T-helper 22 cell (primary cell): ENCODE measurements at regions not wholly inside any gene's neighbourhood (a gene's known extent, or its start where the extent isn't known, plus 50 kb on each side); places are given as distances from the start of the nearest gene placed in this dataset.

ENCODE experiments used
- DNase-seq: peaks from one replicate; pipeline ENCODE4 v3.0.0-alpha.2; 2020; ENCODE audit warnings: low read depth

DNA sequence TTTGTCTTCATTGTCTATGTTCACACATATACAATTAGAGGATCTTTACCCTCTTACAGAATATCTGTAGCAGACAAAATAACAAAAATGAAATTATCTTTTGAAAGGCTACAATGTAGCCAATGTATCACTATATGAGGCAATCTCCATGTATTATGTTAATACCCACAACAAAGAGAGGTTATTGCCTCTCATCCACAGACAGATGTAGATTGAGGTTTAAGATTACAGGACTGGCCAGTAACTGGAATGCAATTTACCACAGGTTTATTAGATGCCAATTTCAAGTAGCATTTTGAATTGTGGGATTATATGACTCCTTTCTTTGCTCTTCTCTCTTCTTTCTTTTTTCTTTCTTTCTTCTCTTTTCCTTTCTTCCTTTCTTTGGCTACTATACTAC, 242.6 kb downstream of the ANKRD50 start:
- no peak for DNase-seq

DNA sequence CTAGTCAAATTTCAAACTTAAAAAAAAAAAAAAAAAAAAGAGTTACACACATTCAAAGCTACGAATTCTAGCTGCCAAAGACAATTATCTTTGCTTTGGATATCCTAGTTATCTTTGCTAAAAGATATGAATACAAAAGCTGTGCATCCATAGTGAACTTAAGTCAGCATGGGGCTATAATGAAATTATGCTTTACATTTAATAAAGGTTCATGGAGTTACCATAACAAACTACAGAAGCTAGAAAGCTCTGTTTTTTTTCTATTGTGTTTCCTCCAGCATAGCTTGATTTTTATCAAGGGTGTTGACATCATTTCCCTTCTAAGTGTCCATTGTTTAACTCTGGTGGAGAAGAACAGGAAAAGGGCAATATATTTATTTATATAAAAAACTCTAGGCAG, 234.1 kb downstream of the ANKRD50 start:
- no peak for DNase-seq

DNA sequence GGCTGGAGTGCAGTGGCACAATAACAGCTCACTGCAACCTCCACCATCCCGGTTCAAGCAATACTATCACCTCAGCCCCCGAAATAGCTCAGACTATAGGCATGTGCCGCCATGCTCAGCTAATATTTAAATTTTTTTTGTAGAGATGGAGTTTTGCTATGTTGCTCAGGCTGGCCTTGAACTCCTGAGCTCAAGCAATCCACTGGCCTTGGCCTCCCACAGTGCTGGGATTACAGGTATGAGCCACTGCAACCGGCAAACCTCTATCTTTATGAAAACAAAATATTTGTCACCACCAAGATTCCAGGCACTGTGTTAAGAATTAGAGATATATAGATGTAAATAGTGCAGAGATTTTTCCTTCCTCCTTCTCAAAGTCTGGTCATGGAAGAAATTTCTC, 232.5 kb downstream of the ANKRD50 start:
- no peak for DNase-seq

DNA sequence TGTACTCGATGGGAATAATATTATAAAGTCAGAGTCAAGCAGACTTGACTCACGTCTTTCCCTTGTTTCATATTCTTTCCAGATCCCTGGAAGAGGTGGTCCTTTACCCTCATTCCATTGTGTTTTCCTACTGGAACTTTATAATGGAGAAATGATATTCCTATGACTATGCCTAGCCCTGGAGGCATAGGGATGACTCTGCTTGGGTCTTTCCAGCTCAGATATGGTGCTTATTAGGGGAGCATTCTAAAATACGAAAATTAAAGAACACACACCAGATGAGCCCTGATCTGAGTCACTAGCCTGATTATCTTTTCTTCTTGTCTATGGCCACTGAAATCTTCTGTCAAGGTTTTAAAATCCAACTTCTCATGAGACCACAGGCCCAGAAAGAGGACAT, 231.4 kb downstream of the ANKRD50 start:
- no peak for DNase-seq

DNA sequence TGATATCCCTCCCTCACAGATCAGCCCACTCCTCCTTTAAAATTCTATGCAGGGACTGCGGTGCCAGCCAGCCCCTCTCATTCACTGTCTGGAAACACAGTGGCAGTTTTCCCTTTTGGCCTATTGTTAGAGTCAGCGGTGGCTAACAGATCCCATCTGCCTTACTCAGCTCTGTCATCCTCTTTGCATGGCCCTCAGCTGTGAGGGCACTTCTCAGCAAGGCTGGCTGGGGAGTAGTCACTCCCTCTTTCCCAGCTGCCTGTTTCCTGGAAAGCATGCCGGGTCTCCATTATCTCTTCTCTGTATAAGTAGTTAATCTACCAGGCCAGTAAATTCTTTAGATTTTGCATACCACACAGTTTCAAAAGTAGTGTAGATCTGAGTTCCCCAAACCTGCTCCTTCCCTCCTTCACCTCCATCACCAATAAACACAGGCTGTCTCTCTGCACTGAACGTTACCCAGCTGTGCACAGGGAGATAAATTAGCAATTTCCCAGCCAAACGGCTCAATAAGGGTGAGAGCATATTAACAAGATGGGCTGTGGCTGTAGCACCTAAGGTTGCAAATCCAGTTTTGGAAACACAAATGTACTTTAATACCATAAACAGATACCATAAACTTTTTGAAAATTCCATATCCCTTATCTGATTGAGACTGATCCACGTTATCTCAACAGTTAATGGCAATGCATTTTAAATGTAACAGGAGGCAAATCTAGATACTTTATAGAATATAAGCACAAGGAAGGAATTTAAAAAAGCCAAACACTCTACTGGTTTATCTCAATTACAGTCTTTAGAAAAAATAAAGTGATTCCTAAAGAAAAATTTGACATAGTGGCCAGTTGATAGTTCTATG, 229.3 kb downstream of the ANKRD50 start:
- no peak for DNase-seq

DNA sequence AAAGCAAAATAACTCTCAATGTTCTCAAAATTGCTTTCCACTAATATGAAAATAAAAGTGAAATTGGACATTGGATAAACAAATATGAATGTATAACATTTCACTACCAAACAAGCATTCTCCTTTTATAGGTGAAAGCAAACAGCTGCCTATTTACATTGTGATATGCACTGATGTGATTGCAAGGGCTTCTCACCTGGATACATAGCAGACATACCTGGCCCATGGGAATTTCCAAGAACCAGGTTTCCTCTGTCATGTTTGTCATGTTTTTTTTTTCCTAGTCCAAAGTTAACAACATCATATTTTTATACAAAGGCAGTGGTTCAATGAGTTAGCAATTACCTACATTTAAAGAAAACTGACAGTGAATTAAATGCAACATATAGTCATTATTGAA, 228.5 kb downstream of the ANKRD50 start:
- DNase-seq = no peak

DNA sequence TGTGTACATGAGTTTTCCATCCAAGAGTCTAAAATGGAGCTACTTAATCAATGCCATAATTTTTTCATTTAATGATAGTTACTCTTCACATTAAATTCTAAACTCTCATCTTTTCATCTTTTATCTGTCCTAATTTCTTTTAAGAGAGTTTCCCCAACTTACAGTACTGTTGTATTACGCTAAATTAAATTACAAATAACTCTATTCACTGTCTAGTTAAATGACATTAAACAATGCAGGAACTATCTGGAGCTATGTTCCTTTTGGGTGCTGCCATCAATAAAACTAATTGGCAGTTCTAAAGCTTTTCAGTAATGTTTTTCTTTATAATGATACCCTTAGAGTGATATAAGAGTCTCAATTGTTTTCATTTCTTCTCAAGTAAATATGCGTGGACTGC, 227.6 kb downstream of the ANKRD50 start:
- DNase-seq = no peak

DNA sequence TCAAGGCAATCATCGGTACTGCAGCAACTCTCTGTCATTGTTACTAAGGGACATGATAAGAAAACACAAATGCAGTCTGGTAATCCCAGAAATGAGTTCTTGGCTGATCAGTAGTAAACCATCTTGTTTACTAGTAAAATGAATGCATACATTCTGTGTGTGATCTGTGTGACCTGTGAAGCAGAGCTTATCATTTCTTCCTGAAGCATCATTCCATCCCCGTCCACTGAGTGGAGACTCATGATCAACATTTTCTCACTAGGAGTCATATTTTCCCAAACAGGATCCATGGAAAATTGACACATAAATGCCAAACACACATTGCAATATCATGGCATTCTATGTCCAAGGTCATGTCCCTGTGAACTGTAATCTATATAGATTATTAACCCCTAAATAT, 226.1 kb downstream of the ANKRD50 start:
- DNase-seq = no peak

DNA sequence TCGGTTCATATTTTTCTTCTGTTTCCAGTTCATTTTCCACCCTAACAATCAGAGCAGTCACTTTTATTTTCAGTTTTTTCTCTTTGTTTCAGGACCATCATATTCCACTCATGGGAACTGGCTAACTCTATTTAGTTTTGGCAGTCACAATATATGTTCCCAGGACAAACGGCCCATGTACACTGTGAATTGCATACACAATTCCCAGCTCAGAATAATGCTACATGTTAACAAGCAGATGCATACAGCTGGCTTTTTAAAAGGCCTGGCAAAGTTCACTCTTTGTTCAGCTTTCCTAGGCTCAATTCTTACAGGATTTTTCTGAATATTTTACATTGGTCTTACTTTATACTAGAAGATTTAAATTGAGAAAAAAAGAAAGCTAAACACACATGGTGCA, 224.9 kb downstream of the ANKRD50 start:
- DNase-seq = no peak

DNA sequence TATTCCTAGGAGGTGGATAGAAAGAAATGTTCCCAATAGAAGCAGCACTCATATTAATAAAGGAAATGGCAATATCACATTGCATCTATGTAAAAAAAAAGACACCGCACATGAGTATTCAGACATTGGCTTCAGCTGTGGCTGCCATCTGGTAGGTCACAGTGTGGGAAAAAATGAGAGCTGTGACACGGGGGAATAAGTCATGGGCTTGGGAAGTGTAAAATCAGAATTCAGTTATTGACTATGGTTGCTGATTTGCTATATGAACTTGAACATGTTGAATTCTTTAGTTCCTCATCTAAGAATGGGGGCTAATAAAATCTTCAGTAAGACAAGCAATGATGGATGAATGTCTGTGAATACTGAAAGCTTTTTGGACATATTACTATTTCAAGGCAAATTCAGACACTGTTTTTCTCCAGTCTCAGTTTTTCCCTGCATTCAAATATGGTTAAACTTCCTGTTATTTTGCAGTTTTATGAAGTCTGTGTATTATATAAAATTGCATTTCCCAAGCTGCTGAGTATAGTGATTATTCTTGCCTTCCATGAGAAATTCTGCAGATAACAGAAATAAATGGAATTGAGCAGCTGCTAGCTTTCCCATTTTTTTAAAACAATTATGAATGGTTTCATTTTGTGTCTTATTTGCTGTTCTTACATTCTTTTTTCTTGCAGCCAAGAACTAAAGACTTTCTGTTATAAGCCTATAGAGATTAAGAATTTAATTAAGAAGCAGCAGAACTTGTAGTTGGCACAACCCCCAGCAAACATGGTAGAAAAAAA, 221.0 kb downstream of the ANKRD50 start:
- DNase-seq = no peak

DNA sequence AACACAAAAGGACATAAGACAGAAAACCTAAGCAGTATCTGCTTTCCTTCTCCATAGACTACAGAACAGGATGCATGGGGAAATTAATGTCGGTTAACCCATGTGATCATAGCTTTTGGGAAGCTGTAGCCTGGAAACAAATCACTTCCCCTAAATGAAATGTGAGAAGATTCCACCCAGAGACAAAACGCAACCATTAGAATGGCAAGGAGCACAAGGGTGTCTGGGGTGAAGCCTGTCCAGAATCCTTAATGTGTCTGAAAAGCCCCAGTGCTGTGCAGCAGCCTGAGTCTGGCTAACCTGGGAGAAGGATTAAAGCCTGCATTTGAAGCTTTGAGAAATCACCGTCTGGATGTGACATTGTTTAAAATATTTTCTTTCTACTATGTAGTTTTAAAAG, 213.3 kb downstream of the ANKRD50 start:
- DNase-seq = no peak

DNA sequence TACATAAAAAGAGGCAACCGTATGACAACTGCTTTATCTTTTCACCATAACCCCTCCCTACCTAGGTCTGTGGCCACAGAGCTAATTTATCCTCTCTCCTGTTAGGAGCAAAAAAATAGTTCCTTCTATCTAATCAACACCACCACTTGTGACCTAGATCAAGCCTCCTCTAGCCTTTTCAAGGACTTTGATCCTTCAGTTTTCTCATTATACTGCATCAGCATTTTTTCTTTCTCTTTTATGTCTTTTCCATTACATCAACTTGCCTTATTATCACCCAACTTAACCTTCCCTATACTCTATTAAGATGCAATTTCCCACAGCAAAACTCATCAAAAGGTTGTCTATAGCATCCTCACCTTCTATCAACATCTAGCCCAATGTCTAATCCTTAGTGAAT, 211.0 kb downstream of the ANKRD50 start:
- no peak for DNase-seq

DNA sequence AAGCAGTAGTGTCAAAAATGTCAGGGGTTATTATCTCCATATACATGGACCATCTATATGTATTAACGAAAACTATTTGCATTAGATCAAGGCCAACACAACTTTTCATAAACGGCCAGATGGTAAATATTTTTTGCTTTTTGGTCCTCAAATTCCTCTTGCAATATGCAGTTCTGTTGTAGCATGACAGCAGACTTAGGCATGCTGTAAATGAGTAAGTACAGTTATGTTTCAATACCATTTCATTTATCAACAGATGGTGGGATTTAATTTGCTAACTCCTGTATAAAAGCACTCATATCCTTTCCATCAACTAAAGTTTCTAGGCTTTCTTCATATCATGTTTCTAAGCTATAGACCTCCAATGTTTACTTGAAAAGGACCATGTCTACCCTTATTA, 208.1 kb downstream of the ANKRD50 start:
- DNase-seq = no peak

DNA sequence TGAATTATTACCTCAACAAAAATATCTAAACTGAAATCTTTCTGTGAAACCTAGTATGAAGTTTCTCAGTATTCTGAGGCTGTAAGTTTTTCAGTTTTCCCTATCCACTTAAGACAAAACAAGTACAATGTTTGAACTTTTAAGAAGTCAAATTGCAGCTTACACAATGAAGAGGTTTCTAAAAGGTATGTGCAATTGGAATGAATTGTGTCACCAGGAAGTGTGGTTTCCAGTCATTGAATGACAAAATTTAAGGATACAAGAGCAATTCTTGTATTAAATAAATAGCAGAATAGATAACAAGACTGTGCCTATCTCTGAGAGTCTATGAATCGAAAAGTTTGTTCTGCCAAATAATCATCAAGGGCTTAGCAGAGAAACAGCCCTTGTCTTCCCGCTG, 207.3 kb downstream of the ANKRD50 start:
- DNase-seq = no peak

DNA sequence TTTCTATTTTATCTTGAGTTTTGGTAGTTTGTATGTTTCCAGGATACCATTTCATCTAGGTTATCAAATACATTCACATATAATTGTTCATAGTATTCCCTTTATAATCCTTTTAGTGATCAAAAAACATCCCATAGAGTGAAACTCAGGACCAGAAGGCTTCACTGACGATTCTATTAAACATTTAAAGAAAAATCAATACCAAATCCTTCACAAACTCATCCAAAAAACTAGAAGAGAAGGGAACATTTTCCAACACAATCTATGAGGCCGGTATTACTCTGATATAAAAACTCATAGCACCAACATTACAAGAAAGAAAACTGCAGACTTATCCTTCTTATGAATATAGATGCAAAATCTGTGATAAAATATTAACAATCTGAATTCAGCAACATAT, 203.4 kb downstream of the ANKRD50 start:
- DNase-seq = no peak

DNA sequence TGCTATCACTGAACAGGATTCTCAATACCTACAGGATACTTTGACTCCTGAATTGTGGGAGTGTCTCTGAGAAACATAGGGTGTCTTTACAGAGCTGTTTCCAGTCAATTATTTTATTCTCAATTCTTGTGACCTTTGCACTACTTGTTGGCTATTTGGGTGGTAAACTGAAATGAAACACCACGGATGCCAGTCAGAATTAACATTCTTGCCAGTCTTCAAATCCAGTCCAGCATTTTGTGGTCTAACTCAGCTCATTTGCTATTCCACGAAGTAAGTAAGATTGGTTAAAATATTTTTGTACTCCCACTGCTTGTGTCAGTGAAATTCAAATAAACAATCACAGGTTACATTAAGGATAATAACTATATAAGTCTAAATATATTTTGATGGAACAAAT, 197.9 kb downstream of the ANKRD50 start:
- no peak for DNase-seq

DNA sequence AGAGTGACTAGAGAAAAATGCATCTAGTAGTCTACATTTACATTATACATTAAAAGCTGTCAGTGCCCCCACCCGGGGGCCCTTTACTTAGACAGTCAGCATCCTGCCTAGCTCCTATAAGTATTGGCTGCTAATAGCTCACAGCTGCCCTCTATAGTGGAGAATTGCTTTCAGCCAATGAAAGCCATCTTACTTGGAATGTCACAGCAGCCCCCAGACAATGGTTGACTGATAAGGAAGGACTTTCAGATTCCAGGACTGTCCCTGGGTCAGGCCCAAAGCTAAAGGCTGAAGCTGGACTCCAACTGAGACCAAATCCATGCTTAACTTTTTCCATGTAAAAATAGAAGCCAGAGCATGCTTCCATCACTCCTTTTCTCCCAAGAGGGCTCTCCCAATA, 196.9 kb downstream of the ANKRD50 start:
- DNase-seq = no peak

DNA sequence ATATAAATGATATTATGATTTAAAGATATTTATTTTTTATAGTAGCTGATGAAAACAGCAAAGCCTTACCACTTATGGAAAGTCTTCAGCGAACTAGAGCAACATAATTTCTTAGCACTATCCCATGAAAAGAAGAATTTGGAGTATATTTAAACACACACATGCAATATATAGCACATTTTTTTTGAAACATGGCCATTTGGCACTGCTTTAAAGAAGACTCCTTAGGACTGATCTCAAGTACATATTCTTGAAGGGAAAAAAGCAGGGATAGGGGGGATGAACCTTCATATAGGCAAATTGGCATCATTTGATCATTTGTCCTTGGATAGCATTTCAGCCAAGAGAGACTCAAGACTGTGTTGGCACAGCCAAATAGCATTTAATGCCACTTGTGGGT, 193.3 kb downstream of the ANKRD50 start:
- no peak for DNase-seq

DNA sequence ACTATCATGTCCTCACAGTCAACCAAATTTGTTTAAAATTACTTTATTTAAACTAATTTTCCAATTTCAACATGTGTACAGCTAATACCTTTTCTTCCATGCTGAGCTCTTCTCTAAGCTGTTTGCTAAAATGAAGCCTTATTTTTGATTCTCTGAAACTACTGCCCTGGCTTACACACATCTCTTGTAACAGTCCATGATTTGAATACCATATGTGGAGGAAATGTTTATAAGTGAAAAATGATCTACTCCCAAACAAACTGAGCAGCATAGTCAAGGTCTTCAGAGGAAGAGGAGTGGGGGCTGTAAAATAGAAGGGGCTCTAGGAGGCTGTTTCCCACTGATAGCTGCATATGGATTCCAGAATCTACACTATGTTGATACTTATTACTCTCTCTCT, 188.7 kb downstream of the ANKRD50 start:
- no peak for DNase-seq

DNA sequence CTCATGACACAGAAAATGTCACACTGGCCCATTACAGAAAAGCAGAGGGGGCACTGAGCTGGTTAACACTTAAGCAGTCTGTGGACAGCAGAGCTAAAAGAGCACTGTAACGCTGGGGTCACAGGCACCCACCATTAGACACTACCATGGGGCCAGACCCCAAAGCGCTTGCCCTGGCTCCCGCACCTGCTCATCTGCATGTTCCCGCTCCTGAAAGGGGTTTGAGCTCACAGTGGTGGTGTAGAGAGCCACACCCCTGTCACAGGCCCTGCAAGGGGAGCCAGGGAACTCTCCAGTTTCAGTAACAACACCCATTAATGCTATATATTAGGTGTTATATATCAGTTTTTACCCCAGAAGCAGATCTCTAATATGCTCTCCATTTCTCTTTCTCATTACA, 187.0 kb downstream of the ANKRD50 start:
- no peak for DNase-seq

DNA sequence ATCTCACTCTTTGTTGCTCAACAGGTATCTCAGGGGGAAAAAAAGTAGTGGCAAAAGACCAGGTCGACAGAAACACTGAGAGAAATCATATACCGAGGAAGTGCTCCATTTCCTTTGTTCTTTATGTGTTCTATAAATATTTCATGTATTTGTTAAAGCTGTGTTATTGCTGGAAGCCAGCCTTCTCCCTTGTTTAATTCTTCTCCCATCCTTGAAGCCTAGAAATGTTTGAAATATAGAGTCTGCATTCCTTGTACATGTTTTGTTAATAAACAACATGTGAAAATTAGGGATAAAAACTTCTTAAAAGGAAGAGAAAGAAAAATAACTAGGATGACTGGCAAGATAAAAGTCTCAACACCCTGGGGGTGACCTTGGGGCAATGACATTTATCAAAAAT, 186.2 kb downstream of the ANKRD50 start:
- no peak for DNase-seq

DNA sequence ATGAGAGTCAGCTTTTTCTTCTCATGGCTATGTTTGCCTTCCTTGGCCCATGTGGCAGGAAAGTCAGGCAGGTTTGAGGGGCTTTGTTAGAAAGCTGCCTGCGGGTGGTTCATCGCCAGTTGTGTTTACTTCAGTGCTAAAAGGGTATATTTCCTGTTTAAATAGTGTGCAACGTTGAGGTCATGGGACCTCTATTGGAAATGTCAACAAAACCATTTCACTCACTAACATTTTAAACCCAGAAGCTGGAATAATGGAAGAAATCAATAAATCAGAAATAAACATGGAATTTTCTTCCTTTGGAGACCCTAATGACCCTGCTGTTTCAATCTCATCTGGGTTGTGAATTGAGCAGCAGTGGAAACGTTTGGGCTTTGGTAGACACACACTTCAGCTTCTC, 185.8 kb downstream of the ANKRD50 start:
- no peak for DNase-seq

DNA sequence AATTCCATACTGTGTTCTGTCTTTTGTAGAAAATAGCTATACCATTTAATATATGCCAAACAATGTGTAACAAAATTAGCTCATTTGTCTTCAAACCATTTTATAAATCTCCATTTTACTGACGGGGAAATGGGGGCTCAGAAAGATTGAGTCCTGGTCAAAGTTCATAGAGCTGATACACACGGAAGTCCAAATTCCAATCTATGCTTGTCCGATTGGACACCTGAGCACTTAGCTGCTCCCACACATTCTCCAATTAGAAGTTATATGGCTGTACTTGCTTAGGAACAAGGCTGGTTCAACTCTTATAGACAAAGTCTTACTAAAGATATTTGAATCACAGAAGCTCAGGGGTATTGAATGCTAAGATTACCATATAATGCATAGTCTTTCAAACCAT, 185.2 kb downstream of the ANKRD50 start:
- DNase-seq = no peak

DNA sequence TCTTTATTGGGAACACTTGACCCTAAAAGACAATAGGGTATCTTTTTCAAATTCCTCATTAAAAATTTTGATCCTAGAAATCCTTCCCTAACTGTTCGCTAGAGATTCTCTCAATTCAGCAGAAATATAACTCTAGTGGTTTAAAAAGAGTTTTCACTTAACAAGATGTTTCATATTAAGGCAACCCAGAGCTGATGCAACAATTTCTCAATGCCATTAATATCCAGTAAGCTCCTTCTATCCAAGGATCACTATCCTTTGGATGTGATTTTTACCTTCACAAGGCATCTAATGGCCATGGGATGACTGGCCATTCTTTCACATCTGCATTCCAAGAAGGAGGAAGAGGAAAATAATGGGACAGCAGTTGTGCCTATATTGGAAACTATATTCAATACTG, 183.4 kb downstream of the ANKRD50 start:
- no peak for DNase-seq
